ENCODE measurements at regions not wholly inside any gene's neighbourhood (a gene's known extent, or its start where the extent isn't known, plus 50 kb on each side); places are given as distances from the start of the nearest gene placed in this dataset.

GRCh38 chr12:111024205-111024801 is 103.9 kb upstream of the MYL2 start:
- Histone ChIP-seq H3K4me3 (ENCODE audit: low read depth, low read length) (no peak overlapping the region), H3K27ac (no peak overlapping the region), H3K36me3 (replicated peaks) (no peaks in the 10 kb centered on the region), H3K27me3 (replicated peaks) (peaks cover 5% of the 10 kb centered on the region)
- TF ChIP-seq, protein P1, sequence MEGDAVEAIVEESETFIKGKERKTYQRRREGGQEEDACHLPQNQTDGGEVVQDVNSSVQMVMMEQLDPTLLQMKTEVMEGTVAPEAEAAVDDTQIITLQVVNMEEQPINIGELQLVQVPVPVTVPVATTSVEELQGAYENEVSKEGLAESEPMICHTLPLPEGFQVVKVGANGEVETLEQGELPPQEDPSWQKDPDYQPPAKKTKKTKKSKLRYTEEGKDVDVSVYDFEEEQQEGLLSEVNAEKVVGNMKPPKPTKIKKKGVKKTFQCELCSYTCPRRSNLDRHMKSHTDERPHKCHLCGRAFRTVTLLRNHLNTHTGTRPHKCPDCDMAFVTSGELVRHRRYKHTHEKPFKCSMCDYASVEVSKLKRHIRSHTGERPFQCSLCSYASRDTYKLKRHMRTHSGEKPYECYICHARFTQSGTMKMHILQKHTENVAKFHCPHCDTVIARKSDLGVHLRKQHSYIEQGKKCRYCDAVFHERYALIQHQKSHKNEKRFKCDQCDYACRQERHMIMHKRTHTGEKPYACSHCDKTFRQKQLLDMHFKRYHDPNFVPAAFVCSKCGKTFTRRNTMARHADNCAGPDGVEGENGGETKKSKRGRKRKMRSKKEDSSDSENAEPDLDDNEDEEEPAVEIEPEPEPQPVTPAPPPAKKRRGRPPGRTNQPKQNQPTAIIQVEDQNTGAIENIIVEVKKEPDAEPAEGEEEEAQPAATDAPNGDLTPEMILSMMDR (IDR thresholded peaks at IDR 0.05; ENCODE audit: low read depth, low read length, missing control alignments), result peak; percentile 86
- in situ Hi-C loops (cut with HindIII; ENCODE audit: low pct_ligation_motif_present, low sequenced_read_pairs), result no loop called here
- peak; percentile 26 for DNase-seq

DNA sequence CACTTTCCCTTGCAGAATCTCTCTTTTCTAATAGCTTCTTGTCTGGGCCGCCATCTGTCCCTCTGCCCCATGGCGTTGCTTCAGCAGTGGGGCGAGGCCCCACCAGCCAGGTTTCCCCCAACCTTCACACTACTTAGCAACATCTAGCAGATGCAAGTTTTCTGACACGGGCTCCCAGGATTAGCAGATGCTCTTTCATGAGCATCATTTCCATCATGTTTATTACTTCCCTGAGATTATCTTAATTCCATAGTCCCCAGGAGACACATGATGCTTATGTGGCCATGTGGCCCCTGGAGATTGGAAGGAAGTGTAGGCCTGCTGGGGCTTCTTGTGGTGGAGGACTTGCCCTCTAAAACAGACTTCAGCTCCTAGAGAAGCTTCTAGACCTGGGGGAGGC is 102.0 kb upstream of the MYL2 start:
- TF ChIP-seq, protein P1 (IDR thresholded peaks at IDR 0.05; ENCODE audit: low read depth, low read length, missing control alignments), result no peak
- DNase-seq, result no peak
- H3K36me3 ChIP-seq (replicated peaks), result no peaks in the 10 kb centered on the region
- no peak overlapping the region for H3K27ac ChIP-seq
- no peak overlapping the region for H3K4me3 ChIP-seq (ENCODE audit: low read depth, low read length)
- H3K27me3 ChIP-seq (replicated peaks), result peaks cover 3% of the 10 kb centered on the region
- in situ Hi-C loops (cut with HindIII; ENCODE audit: low pct_ligation_motif_present, low sequenced_read_pairs), result no loop called here

- Histone ChIP-seq H3K27ac (no peak overlapping the region), H3K27me3 (replicated peaks) (no peaks in the 10 kb centered on the region), H3K4me3 (ENCODE audit: low read depth, low read length) (no peak overlapping the region), H3K36me3 (replicated peaks) (no peaks in the 10 kb centered on the region)
- DNase-seq, result no peak
- in situ Hi-C loops (cut with HindIII; ENCODE audit: low pct_ligation_motif_present, low sequenced_read_pairs), result no loop called here
- TF ChIP-seq, protein P1 (IDR thresholded peaks at IDR 0.05; ENCODE audit: low read depth, low read length, missing control alignments), result no peak
These were observed 94.2 kb upstream of the MYL2 start for GRCh38 chr12:111014547-111014946.

GRCh38 chr12:111012918-111013317 is 92.5 kb upstream of the MYL2 start:
- DNase-seq, result no peak
- Histone ChIP-seq H3K36me3 (replicated peaks) (no peaks in the 10 kb centered on the region), H3K27ac (no peak overlapping the region), H3K4me3 (ENCODE audit: low read depth, low read length) (no peak overlapping the region), H3K27me3 (replicated peaks) (no peaks in the 10 kb centered on the region)
- TF ChIP-seq, protein P1 (IDR thresholded peaks at IDR 0.05; ENCODE audit: low read depth, low read length, missing control alignments), result no peak
- in situ Hi-C loops (cut with HindIII; ENCODE audit: low pct_ligation_motif_present, low sequenced_read_pairs), result no loop called here

DNA sequence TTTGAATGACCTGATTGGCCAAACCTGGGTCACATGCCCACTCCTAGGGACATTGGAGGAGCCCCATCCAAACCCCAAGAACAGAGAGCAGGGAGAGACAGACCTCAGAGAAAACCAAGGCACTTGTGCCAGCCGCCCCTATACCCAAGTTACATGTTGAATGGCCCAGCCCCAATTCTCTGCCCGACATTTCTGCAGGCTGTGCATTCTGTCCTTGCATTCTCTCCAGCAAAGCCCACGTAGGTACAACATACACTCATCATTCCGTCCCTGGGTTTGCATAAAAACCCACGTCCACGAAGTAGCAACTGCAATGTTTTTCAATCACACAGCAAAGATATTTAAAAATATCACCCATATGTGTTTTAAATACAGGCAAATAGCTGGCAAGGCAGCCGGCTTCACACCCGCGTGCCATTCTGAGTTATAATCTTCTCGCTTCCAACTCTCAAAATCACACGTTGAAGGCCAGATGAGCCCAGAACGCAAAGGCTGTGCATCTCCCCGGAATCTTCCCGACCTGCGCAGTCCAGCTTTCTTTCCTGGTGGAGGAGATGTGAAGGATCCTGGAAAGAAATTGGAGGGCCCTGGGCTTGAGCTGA is 91.7 kb upstream of the MYL2 start:
- Histone ChIP-seq H3K36me3 (replicated peaks) (no peaks in the 10 kb centered on the region), H3K4me3 (ENCODE audit: low read depth, low read length) (no peak overlapping the region), H3K27ac (no peak overlapping the region), H3K27me3 (replicated peaks) (no peaks in the 10 kb centered on the region)
- TF ChIP-seq, protein P1 (IDR thresholded peaks at IDR 0.05; ENCODE audit: low read depth, low read length, missing control alignments), result no peak
- in situ Hi-C loops (cut with HindIII; ENCODE audit: low pct_ligation_motif_present, low sequenced_read_pairs), result no loop called here
- DNase-seq, result no peak

Data from brain microvascular endothelial cell (primary cell).